ENCODE measurements at regions not wholly inside any gene's neighbourhood (a gene's known extent, or its start where the extent isn't known, plus 50 kb on each side); places are given as distances from the start of the nearest gene placed in this dataset.

DNA sequence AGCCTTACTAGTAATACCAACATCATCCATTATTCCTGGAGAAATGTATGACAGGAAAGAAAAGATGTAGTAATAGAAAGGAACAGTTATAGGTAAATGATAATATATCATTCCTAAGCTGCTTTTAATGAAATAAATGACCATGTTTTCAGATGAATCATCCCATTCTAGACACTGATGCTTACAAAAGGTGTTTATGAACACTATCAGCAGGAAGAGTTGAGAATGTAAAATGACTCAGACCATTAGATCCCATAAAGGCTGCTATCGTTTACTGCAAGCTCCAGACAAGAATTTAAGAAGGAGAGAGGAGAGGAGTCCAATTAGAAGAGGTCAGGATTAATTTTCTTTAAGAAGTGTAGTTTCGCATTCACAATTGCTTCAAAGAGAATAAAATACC, 1033.5 kb downstream of the EFNA5 start:
- TF ChIP-seq, protein P1, sequence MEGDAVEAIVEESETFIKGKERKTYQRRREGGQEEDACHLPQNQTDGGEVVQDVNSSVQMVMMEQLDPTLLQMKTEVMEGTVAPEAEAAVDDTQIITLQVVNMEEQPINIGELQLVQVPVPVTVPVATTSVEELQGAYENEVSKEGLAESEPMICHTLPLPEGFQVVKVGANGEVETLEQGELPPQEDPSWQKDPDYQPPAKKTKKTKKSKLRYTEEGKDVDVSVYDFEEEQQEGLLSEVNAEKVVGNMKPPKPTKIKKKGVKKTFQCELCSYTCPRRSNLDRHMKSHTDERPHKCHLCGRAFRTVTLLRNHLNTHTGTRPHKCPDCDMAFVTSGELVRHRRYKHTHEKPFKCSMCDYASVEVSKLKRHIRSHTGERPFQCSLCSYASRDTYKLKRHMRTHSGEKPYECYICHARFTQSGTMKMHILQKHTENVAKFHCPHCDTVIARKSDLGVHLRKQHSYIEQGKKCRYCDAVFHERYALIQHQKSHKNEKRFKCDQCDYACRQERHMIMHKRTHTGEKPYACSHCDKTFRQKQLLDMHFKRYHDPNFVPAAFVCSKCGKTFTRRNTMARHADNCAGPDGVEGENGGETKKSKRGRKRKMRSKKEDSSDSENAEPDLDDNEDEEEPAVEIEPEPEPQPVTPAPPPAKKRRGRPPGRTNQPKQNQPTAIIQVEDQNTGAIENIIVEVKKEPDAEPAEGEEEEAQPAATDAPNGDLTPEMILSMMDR (IDR thresholded peaks at IDR 0.05; ENCODE audit: low read length) = no peak
- no peak for TF ChIP-seq EZH2 (IDR thresholded peaks at IDR 0.05; ENCODE audit: borderline replicate concordance, low read length)
